IPS-20b (cell line): ENCODE measurements at regions not wholly inside any gene's neighbourhood (a gene's known extent, or its start where the extent isn't known, plus 50 kb on each side); places are given as distances from the start of the nearest gene placed in this dataset.
"Not testable (repeated sequence)": the region's sequence is repeated elsewhere in the genome, so short reads cannot be mapped to it uniquely, and the experiment has no call there.

Source experiments
- H3K27ac ChIP-seq: one replicate; pipeline ENCODE4 v1.5.1; 2013; ENCODE audit warnings: low read length
- H3K27me3 ChIP-seq: 2 replicates; pipeline ENCODE4 v1.6.1; 2013; ENCODE audit warnings: mild to moderate bottlenecking, low read length, inconsistent platforms; ENCODE audit not compliant: insufficient read depth
- H3K36me3 ChIP-seq: 2 replicates; pipeline ENCODE4 v1.6.1; 2013; ENCODE audit warnings: low read depth, mild to moderate bottlenecking, inconsistent platforms, low read length, moderate library complexity; ENCODE audit not compliant: insufficient read depth
- H3K4me1 ChIP-seq: 2 replicates; pipeline ENCODE4 v1.6.1; 2013; ENCODE audit warnings: mild to moderate bottlenecking, control low read depth, inconsistent platforms, low read length, moderate library complexity; ENCODE audit not compliant: insufficient read depth
- H3K4me3 ChIP-seq: 2 replicates; pipeline ENCODE4 v1.5.1; 2013; ENCODE audit warnings: mild to moderate bottlenecking, low read length, inconsistent platforms
- H3K9ac ChIP-seq: 2 replicates; pipeline ENCODE4 v1.6.1; 2013; ENCODE audit warnings: low read depth, mild to moderate bottlenecking, inconsistent platforms, low read length, moderate library complexity
- H3K9me3 ChIP-seq: 2 replicates; pipeline ENCODE4 v1.6.1; 2013; ENCODE audit warnings: mild to moderate bottlenecking, low read depth, low read length, inconsistent platforms; ENCODE audit not compliant: insufficient read depth

DNA sequence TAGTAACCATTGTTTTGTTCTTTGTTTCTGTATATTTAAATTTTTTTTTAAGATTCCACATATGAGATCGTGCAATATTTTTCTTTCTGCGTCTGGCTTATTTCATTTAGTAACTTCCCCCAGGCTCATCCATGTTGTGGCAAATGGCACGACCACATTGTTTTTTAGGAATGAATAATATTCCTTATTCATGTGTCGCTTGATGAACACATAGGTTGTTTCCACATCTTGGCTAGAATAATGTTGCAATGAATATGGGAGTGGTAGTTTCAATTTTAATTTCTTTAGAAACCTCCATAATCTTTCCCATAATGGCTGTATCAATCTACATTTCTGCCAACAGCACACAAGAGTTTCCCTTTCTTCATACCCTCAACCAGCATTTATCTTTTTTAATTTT lies 166.8 kb upstream of the NR3C2 start:
- Histone ChIP-seq H3K9me3 (no peaks in the 10 kb centered on the region), H3K36me3 (no peaks in the 10 kb centered on the region), H3K4me1 (no peaks in the 10 kb centered on the region), H3K9ac (no peak overlapping the region), H3K27ac (no peak overlapping the region), H3K27me3 (no peaks in the 10 kb centered on the region), H3K4me3 (no peak overlapping the region)

DNA sequence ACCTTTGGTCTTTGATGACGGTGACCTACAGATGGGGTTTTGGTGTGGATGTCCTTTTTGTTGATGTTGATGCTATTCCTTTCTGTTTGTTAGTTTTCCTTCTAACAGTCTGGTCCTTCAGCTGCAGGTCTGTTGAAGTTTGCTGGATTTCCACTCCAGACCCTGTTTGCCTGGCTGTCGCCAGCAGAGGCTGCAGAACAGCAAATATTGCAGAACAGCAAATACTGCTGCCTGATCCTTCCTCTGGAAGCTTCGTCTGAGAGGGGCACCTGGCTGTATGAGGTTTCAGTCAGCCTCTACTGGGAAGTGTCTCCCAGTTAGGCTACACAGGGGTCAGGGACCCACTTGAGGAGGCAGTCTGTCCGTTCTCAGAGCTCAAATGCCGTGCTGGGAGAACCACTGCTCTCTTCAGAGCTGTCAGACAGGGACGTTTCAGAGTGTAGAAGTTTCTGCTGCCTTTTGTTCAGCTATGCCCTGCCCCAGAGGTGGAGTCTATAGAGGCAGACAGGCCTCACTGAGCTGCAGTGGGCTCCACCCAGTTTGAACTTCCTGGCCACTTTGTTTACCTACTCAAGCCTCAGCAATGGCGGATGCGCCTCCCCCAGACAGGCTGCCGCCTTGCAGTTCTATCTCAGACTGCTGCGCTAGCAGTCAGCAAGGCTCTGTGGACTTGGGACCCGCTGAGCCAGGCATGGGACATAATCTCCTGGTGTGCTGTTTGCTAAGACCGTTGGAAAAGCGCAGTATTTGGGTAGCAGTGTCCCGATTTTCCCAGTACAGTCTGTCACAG lies 156.4 kb upstream of the NR3C2 start:
- not testable (repeated sequence) for H3K36me3 ChIP-seq, H3K9me3 ChIP-seq, H3K27ac ChIP-seq, H3K27me3 ChIP-seq, H3K4me3 ChIP-seq, H3K9ac ChIP-seq, H3K4me1 ChIP-seq

DNA sequence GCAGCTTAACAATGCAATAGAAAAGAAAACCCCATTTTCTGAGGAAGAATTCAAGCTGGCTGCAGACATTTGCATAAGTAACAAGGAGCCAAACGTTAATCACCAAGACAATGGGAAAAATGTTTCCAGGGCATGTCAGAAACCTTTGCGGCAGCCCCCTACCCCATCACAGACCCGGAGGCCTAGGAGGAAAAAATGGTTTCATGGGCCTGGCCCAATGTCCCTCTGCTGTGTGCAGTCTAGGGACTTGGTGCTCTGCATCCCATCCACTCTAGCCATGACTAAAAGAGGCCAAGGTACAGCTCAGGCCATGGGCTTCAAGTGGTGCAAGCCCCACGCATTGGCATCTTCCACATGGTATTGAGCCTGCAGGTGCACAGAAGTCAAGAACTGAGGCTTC lies 147.0 kb upstream of the NR3C2 start:
- no peak overlapping the region for H3K27ac ChIP-seq
- peaks cover 34% of the 10 kb centered on the region for H3K9me3 ChIP-seq
- no peak overlapping the region for H3K9ac ChIP-seq
- no peaks in the 10 kb centered on the region for H3K4me1 ChIP-seq
- H3K4me3 ChIP-seq, result no peak overlapping the region
- H3K36me3 ChIP-seq, result no peaks in the 10 kb centered on the region
- no peaks in the 10 kb centered on the region for H3K27me3 ChIP-seq

DNA sequence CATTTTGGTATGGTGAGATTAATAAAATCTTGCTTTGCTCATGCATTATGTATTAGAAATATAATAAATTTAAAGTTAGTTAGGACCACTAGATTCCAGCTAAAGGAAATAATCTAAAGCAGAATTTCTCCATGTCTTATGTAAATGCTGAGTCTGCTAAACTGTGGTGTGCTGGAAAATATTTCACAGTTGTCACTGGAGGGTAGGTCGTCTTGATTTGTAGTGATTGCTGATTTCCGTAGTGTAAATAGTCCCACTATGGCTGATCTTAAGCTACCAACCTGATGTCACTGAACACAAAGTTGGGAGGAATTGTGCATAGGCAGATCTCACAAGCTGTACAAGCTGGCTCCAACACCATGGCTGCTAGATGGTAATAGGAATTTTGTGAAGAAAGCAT lies 133.4 kb upstream of the NR3C2 start:
- Histone ChIP-seq H3K27me3 (no peaks in the 10 kb centered on the region), H3K27ac (no peak overlapping the region), H3K9me3 (no peaks in the 10 kb centered on the region), H3K4me3 (no peak overlapping the region), H3K4me1 (no peaks in the 10 kb centered on the region), H3K9ac (no peak overlapping the region), H3K36me3 (no peaks in the 10 kb centered on the region)

DNA sequence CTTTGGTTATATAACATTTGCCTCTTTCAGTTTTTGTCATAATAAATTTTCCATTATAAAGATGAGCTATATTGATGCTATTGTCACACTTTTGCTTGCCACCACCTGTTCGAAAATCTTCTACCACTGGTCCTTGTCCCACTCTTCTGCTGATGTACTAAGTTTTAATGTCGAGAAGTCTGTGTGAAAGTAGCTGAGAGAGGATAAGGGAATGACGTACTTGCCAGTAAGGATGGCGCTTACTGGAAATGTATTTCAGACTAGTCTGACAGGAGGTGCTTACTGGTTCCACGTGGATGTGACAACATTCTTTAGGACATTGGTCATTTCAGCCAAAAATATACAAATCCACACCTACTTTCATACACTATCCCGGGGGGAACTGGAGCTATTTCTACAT lies 132.7 kb upstream of the NR3C2 start:
- H3K9me3 ChIP-seq, result peaks cover 3% of the 10 kb centered on the region; the same call in 1 of the 2 replicates
- no peak overlapping the region for H3K9ac ChIP-seq
- H3K27ac ChIP-seq, result no peak overlapping the region
- no peaks in the 10 kb centered on the region for H3K27me3 ChIP-seq
- H3K4me3 ChIP-seq, result no peak overlapping the region
- H3K4me1 ChIP-seq, result no peaks in the 10 kb centered on the region
- no peaks in the 10 kb centered on the region for H3K36me3 ChIP-seq

DNA sequence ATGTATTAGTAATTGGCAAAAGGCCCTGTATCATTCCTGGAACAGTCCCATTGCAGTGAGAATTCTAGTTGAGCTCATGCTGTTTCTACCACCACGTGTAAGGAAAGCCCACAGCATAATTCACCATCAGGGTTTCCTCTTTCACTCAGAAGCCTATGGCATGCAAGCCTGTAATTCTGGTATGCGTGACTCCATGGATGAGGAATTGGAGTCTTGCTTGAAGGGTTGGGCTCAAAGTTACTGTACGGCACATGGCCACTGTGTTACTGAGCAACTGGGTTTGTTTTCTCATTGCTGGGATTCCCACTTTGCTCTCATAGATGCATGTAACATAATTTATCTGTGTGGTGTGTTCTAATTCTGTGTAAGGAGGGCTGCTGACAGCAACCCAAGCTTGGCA lies 132.3 kb upstream of the NR3C2 start:
- Histone ChIP-seq H3K27ac (no peak overlapping the region), H3K9ac (no peak overlapping the region), H3K9me3 (peaks cover 3% of the 10 kb centered on the region; the same call in 1 of the 2 replicates), H3K36me3 (no peaks in the 10 kb centered on the region), H3K4me1 (no peaks in the 10 kb centered on the region), H3K27me3 (no peaks in the 10 kb centered on the region), H3K4me3 (no peak overlapping the region)

DNA sequence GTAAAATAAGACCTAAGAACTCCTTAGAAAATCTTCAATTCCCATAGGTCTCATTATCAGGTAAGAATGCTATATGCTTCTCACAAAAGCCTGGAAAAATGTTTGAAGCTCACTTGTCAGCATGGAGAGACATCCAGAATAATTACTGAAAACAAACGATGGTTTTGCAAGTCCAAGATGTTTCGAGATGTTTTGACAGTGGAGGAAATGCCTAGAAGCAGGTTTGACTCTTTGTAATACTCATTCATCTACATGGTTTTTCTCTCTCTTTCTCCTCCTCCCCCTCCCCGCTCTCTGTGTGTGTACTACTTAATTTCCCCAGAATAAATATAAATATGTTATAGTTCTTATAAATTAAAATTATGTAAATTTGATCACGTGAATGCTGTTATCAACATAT lies 131.9 kb upstream of the NR3C2 start:
- H3K4me1 ChIP-seq, result no peaks in the 10 kb centered on the region
- H3K4me3 ChIP-seq, result no peak overlapping the region
- no peaks in the 10 kb centered on the region for H3K27me3 ChIP-seq
- no peak overlapping the region for H3K9ac ChIP-seq
- H3K36me3 ChIP-seq, result no peaks in the 10 kb centered on the region
- no peak overlapping the region for H3K27ac ChIP-seq
- peaks cover 3% of the 10 kb centered on the region; the same call in 1 of the 2 replicates for H3K9me3 ChIP-seq

DNA sequence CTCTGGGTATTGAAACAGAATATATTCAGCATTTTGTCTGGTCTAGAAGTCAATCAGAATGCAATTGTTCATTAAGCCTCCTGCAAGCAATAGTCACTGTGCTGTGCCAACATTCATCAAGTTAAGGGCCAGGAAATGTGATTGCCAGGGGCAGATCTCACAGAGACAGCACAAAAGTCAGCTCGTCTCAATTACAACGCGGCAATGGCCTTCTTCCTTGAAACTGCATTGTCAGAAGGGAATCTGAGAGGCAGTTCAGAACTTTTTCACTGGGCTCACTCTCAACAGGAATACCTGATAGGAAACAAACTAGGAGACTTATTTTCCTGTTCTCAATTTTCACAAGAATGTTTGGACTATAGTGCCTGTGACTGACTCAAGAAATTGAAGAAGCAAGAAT lies 131.1 kb upstream of the NR3C2 start:
- no peaks in the 10 kb centered on the region for H3K36me3 ChIP-seq
- H3K4me1 ChIP-seq, result no peaks in the 10 kb centered on the region
- H3K27ac ChIP-seq, result no peak overlapping the region
- no peak overlapping the region for H3K9ac ChIP-seq
- peaks cover 3% of the 10 kb centered on the region; the same call in 1 of the 2 replicates for H3K9me3 ChIP-seq
- no peaks in the 10 kb centered on the region for H3K27me3 ChIP-seq
- H3K4me3 ChIP-seq, result no peak overlapping the region

DNA sequence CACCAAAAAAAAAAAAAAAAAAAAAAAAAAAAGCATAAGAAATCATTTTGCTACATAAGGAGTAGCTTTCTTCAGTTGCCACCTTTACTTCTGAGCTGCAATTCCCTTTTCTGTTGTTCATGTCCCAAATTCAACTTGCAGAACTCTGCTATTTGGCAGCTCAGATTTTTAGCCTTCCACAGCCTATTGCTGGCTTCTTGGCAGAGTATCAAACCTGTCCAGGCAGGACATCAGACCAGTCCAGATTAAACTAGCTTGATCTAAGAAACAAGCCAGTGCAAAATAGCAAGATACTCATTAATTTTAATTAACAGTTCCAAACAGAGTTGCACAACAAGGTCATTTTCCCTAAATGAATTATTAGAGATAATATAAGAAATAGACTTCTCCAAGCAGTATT lies 123.6 kb upstream of the NR3C2 start:
- Histone ChIP-seq H3K27me3 (no peaks in the 10 kb centered on the region), H3K9me3 (peaks cover 3% of the 10 kb centered on the region; the same call in 1 of the 2 replicates), H3K27ac (no peak overlapping the region), H3K36me3 (no peaks in the 10 kb centered on the region), H3K4me3 (no peak overlapping the region), H3K9ac (no peak overlapping the region), H3K4me1 (no peaks in the 10 kb centered on the region)

DNA sequence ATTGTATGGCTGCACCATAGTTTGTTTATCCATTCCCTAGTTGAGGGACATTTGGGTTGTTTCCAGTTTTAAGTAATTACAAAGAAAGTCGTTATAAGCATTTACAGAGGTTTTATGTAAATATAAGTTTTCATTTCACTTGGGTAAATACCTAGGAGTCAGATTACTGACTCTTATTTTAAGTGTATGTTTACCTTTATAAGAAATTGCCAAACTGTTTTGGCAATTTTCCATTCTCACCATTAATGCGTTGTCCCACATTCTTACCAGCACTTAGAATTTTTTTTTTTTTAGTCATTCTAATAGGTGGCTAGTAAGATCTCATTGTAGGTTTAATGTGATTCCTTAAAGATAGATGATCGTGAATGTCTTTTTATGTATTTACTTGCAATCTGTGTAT lies 121.5 kb upstream of the NR3C2 start:
- Histone ChIP-seq H3K36me3 (no peaks in the 10 kb centered on the region), H3K27me3 (no peaks in the 10 kb centered on the region), H3K27ac (no peak overlapping the region), H3K9me3 (no peaks in the 10 kb centered on the region), H3K9ac (no peak overlapping the region), H3K4me1 (no peaks in the 10 kb centered on the region), H3K4me3 (no peak overlapping the region)

DNA sequence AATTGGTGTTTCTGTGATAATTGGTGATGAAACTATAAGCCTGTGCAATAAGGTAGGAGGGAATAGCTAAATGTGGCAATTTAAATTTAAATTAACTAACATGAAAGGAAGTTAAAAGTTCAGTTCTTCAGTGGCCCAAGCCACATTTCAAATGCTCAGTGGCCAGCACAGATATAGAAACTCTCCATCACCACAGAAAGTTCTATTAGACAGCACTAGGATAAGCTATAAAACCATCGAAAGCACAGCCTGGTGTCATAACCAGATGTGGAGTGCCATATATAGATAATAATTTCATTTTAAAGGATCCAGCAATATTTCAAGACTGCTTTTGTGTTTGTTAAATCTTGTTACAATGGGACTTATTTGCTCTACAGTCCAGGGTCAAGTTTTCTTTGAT lies 119.3 kb upstream of the NR3C2 start:
- H3K4me1 ChIP-seq, result no peaks in the 10 kb centered on the region
- no peak overlapping the region for H3K4me3 ChIP-seq
- H3K27ac ChIP-seq, result no peak overlapping the region
- no peaks in the 10 kb centered on the region for H3K27me3 ChIP-seq
- no peaks in the 10 kb centered on the region for H3K9me3 ChIP-seq
- no peak overlapping the region for H3K9ac ChIP-seq
- H3K36me3 ChIP-seq, result no peaks in the 10 kb centered on the region

DNA sequence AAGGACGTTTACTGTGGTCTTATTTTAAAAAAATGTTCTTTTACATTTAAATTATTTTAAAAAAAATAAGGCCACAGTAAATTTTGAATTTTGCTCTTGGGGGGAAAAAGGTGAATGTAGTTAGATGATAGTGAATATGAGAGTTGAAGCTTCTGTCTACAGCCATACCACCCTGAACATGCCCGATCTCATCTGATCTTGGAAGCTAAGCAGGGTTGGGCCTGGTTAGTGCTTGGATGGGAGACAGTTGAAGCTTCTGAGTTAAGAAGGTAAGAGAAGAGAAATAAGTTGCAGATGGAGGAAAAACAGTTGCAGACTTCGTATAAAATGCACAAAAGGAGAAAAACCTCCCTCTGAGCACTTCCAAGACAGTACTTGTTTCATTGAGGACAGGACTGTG lies 115.6 kb upstream of the NR3C2 start:
- H3K36me3 ChIP-seq, result no peaks in the 10 kb centered on the region
- H3K4me3 ChIP-seq, result no peak overlapping the region
- H3K9me3 ChIP-seq, result no peaks in the 10 kb centered on the region
- no peak overlapping the region for H3K9ac ChIP-seq
- no peaks in the 10 kb centered on the region for H3K27me3 ChIP-seq
- no peak overlapping the region for H3K27ac ChIP-seq
- H3K4me1 ChIP-seq, result no peaks in the 10 kb centered on the region
